ENCODE measurements at regions not wholly inside any gene's neighbourhood (a gene's known extent, or its start where the extent isn't known, plus 50 kb on each side); places are given as distances from the start of the nearest gene placed in this dataset.

DNA sequence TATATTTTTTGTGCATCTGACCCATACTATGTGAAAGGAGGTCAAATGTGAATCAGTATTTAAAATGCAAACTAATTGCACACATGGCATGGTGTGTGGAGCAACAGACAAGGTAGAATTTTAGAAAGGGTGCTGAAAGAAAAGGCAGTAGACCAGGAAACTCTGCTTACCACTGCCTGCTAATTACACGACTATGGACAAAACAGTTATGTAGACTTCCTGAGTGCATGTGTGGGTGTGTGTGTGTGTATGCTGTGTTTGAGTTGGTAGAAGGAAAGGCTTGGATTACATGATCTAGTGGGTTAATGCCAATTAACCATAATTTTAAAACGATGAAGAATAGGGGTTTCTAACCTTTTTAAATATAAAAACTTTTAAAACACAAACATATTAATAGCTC lies 349.9 kb downstream of the SH3GL2 start:
- intact Hi-C loops (cut with micrococcal nuclease; ENCODE audit: unreplicated experiment) (no loop called here), in situ Hi-C loops (cut with MboI) (no loop called here)
- Histone ChIP-seq H3K36me3 (ENCODE audit: control insufficient read depth in 2 of 2, insufficient read depth in 2 of 2, low read length in 1 of 2) (no peaks in the 10 kb centered on the region), H2AFZ (ENCODE audit: control insufficient read depth, low read depth, low read length) (no peak overlapping the region), H3K27me3 (replicated peaks in 1 of 2; ENCODE audit: control insufficient read depth in 2 of 2, insufficient read depth in 2 of 2, low read length in 1 of 2) (no peaks in the 10 kb centered on the region; a peak in 1 of 4 replicates), H3K9ac (ENCODE audit: control insufficient read depth, insufficient read depth, low read length) (no peak overlapping the region), H3K4me2 (ENCODE audit: control insufficient read depth, insufficient read depth) (no peak overlapping the region), H3K9me3 (replicated peaks; ENCODE audit: control insufficient read depth, insufficient read depth, low read length) (no peaks in the 10 kb centered on the region), H3K79me2 (ENCODE audit: control insufficient read depth, insufficient read depth, low read length) (no peaks in the 10 kb centered on the region), H4K20me1 (ENCODE audit: control insufficient read depth, insufficient read depth) (no peaks in the 10 kb centered on the region), H3K4me3 (no peak overlapping the region), H3K27ac (ENCODE audit: control insufficient read depth, insufficient read depth) (no peak overlapping the region), H3K4me1 (ENCODE audit: control insufficient read depth, insufficient read depth, low read length) (no peaks in the 10 kb centered on the region)
- DNase-seq (ENCODE audit: low read depth, low spot score) = no peak
- SMC1A ChIA-PET (ENCODE audit: uncharacterized antibody, unreplicated experiment) = no interaction called here
- CTCF ChIA-PET = no interaction called here
- no peak for FAIRE-seq
- BruUV-seq (replicated peaks) = no TSS peak
- TF ChIP-seq, protein P1, sequence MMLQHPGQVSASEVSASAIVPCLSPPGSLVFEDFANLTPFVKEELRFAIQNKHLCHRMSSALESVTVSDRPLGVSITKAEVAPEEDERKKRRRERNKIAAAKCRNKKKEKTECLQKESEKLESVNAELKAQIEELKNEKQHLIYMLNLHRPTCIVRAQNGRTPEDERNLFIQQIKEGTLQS (IDR thresholded peaks at IDR 0.05; ENCODE audit: borderline replicate concordance, extremely low read depth, low read depth, low read length) = no peak
- TF ChIP-seq SPI1 (IDR thresholded peaks at IDR 0.05; ENCODE audit: borderline replicate concordance, insufficient read depth, low read depth, low read length) (no peak), NBN (IDR thresholded peaks at IDR 0.05) (no peak), SMAD1 (IDR thresholded peaks at IDR 0.05; ENCODE audit: low read depth, partially characterized antibody) (no peak), RCOR1 (conservative IDR thresholded peaks at IDR 0.05; ENCODE audit: low read depth, low read length) (no peak), ESRRA (IDR thresholded peaks at IDR 0.05; ENCODE audit: low read length) (no peak), STAT1 (conservative IDR thresholded peaks at IDR 0.05) (no peak), SMC3 (IDR thresholded peaks at IDR 0.05; ENCODE audit: borderline replicate concordance, low read length) (no peak)
- TF ChIP-seq, protein P2, sequence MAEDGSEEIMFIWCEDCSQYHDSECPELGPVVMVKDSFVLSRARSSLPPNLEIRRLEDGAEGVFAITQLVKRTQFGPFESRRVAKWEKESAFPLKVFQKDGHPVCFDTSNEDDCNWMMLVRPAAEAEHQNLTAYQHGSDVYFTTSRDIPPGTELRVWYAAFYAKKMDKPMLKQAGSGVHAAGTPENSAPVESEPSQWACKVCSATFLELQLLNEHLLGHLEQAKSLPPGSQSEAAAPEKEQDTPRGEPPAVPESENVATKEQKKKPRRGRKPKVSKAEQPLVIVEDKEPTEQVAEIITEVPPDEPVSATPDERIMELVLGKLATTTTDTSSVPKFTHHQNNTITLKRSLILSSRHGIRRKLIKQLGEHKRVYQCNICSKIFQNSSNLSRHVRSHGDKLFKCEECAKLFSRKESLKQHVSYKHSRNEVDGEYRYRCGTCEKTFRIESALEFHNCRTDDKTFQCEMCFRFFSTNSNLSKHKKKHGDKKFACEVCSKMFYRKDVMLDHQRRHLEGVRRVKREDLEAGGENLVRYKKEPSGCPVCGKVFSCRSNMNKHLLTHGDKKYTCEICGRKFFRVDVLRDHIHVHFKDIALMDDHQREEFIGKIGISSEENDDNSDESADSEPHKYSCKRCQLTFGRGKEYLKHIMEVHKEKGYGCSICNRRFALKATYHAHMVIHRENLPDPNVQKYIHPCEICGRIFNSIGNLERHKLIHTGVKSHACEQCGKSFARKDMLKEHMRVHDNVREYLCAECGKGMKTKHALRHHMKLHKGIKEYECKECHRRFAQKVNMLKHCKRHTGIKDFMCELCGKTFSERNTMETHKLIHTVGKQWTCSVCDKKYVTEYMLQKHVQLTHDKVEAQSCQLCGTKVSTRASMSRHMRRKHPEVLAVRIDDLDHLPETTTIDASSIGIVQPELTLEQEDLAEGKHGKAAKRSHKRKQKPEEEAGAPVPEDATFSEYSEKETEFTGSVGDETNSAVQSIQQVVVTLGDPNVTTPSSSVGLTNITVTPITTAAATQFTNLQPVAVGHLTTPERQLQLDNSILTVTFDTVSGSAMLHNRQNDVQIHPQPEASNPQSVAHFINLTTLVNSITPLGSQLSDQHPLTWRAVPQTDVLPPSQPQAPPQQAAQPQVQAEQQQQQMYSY (CRISPR knock-in tag; IDR thresholded peaks at IDR 0.05) = no peak
- TF ChIP-seq, protein P3, sequence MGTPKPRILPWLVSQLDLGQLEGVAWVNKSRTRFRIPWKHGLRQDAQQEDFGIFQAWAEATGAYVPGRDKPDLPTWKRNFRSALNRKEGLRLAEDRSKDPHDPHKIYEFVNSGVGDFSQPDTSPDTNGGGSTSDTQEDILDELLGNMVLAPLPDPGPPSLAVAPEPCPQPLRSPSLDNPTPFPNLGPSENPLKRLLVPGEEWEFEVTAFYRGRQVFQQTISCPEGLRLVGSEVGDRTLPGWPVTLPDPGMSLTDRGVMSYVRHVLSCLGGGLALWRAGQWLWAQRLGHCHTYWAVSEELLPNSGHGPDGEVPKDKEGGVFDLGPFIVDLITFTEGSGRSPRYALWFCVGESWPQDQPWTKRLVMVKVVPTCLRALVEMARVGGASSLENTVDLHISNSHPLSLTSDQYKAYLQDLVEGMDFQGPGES (IDR thresholded peaks at IDR 0.05) = no peak
- TF ChIP-seq, protein P4, sequence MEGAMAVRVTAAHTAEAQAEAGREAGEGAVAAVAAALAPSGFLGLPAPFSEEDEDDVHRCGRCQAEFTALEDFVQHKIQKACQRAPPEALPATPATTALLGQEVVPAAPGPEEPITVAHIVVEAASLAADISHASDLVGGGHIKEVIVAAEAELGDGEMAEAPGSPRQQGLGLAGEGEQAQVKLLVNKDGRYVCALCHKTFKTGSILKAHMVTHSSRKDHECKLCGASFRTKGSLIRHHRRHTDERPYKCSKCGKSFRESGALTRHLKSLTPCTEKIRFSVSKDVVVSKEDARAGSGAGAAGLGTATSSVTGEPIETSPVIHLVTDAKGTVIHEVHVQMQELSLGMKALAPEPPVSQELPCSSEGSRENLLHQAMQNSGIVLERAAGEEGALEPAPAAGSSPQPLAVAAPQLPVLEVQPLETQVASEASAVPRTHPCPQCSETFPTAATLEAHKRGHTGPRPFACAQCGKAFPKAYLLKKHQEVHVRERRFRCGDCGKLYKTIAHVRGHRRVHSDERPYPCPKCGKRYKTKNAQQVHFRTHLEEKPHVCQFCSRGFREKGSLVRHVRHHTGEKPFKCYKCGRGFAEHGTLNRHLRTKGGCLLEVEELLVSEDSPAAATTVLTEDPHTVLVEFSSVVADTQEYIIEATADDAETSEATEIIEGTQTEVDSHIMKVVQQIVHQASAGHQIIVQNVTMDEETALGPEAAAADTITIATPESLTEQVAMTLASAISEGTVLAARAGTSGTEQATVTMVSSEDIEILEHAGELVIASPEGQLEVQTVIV (IDR thresholded peaks at IDR 0.05; ENCODE audit: borderline replicate concordance, partially characterized antibody) = no peak
- TF ChIP-seq, protein P5, sequence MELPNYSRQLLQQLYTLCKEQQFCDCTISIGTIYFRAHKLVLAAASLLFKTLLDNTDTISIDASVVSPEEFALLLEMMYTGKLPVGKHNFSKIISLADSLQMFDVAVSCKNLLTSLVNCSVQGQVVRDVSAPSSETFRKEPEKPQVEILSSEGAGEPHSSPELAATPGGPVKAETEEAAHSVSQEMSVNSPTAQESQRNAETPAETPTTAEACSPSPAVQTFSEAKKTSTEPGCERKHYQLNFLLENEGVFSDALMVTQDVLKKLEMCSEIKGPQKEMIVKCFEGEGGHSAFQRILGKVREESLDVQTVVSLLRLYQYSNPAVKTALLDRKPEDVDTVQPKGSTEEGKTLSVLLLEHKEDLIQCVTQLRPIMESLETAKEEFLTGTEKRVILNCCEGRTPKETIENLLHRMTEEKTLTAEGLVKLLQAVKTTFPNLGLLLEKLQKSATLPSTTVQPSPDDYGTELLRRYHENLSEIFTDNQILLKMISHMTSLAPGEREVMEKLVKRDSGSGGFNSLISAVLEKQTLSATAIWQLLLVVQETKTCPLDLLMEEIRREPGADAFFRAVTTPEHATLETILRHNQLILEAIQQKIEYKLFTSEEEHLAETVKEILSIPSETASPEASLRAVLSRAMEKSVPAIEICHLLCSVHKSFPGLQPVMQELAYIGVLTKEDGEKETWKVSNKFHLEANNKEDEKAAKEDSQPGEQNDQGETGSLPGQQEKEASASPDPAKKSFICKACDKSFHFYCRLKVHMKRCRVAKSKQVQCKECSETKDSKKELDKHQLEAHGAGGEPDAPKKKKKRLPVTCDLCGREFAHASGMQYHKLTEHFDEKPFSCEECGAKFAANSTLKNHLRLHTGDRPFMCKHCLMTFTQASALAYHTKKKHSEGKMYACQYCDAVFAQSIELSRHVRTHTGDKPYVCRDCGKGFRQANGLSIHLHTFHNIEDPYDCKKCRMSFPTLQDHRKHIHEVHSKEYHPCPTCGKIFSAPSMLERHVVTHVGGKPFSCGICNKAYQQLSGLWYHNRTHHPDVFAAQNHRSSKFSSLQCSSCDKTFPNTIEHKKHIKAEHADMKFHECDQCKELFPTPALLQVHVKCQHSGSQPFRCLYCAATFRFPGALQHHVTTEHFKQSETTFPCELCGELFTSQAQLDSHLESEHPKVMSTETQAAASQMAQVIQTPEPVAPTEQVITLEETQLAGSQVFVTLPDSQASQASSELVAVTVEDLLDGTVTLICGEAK (IDR thresholded peaks at IDR 0.05; ENCODE audit: borderline replicate concordance) = no peak
- WGBS (ENCODE audit: insufficient coverage, insufficient replicate concordance, low lambda C conversion rate, missing lambda C conversion rate) = 0% methylated on average over 2 of the region's 2 CpGs
- ATAC-seq = peak; percentile 54
- RAD21 ChIA-PET (ENCODE audit: unreplicated experiment) = no interaction called here
- POLR2A ChIA-PET = no interaction called here
